Endothelial cell of umbilical vein (primary cell): ENCODE measurements at regions not wholly inside any gene's neighbourhood (a gene's known extent, or its start where the extent isn't known, plus 50 kb on each side); places are given as distances from the start of the nearest gene placed in this dataset.

Source experiments
- CTCF ChIP-seq, 2 donors: IDR thresholded peaks; 1 replicate in 1 of 2; 2 replicates in 1 of 2; pipeline ENCODE4 v1.5.1; 2011; ENCODE audit warnings: low read length in 2 of 2, mild to moderate bottlenecking in 2 of 2, moderate library complexity in 2 of 2, control low read depth in 1 of 2, inconsistent platforms in 1 of 2, low read depth in 1 of 2; ENCODE audit not compliant: insufficient read depth in 1 of 2; ENCODE audit errors: extremely low read depth in 1 of 2
- MYC ChIP-seq: IDR thresholded peaks from one replicate; pipeline ENCODE4 v1.6.1; 2011; ENCODE audit warnings: mild to moderate bottlenecking, low read depth, low read length
- POLR2A ChIP-seq: IDR thresholded peaks from 2 replicates; pipeline ENCODE4 v1.6.1; 2012; ENCODE audit warnings: low read depth, mild to moderate bottlenecking, control low read depth, low read length
- POLR2AphosphoS5 ChIP-seq: IDR thresholded peaks from 2 replicates; pipeline ENCODE4 v1.6.1; 2012; ENCODE audit warnings: low read depth, mild to moderate bottlenecking, control low read depth, low read length, moderate library complexity; ENCODE audit not compliant: insufficient read depth

GRCh38 chr3:55313666-55314065 is 173.4 kb downstream of the WNT5A start:
- TF ChIP-seq MYC (no peak), CTCF (IDR thresholded peaks at IDR 0.05; ENCODE audit: extremely low read depth in 1 of 2, insufficient read depth in 1 of 2, low read depth in 1 of 2, low read length in 2 of 2) (no peak), POLR2AphosphoS5 (no peak), POLR2A (no peak)
